Stimulated activated CD8-positive, alpha-beta memory T cell treated with anti-CD3 and anti-CD28 coated beads, Interleukin-7, amount 100 ng/mL, for 24 hours (primary cell): ENCODE measurements at regions not wholly inside any gene's neighbourhood (a gene's known extent, or its start where the extent isn't known, plus 50 kb on each side); places are given as distances from the start of the nearest gene placed in this dataset.
"Not testable (repeated sequence)": the region's sequence is repeated elsewhere in the genome, so short reads cannot be mapped to it uniquely, and the experiment has no call there.

ENCODE experiments used
- DNase-seq: peaks from one replicate; pipeline ENCODE4 v3.0.0-alpha.2; 2020; ENCODE audit warnings: low read depth

DNA sequence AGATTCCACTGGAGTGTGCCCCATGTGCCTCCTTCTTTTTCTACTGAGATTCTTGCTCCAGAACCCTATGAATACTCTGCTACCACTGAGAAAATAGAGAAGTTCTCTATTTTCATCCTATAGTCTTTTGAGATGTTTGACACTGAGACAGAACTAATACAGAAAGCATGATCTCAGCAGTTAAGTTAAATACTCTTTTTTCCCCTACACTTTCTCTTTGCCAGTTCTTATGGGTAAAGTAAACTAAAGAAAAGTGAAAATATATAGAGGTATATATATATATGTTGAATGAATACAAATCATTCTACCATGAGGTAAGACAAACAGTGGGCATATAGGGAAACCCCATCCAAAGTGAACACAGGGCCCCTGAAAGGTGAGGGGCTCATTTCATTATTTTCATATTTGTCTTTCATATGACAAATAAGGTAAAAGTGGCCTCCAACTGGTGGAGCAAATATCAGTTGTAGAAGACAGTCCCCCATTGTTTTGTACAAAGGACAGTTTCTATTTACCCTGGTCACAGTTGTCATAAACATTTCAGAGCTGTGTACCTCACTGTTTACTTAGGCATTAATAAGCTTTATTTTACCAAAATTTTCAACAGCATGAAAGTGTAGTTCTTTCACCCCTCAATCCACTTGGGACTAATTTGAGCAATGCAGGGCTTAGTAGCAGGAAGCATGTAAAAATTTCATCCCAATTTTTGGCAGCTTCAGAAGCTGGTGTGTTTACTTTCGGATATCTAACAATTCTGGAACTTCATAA is 188.3 kb upstream of the MARCKS start:
- no peak for DNase-seq

DNA sequence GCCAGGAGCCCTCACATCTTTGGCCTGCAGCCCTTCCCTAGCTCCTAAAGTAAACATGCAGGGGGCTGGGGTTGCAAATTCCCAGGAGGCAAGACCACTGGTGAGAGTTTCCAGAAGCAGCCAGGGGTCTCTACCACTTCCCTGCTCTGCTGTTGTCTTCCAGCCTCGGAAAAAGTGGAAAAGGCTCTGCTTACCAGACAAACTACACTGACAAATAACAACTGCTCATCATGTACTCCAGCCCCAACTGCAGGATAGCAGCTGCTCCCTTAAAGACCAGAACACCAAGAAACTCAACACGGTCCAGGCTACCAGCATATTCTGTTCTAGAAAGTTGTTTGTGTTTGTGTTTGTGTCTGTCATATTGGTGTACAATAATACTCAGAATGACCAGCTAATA is 187.5 kb upstream of the MARCKS start:
- DNase-seq, result no peak

DNA sequence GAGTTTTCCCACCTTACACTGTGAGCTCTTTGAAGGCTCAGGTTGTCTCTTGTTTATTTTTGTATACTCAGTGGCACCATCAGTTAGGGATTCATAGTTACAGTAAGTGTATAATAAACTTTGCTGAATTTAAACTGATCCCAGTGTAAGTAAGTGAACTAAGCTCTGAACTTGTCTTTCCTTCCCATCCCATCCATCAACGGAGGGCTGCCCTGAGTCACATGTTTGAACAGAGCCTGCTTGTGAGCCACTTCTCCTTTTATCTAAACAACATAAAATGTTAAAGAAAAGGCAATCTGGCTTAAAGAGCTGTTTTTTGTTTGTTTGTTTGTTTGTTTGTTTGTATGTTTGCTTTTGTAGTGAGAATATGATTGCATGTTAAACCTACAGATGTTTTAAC is 185.7 kb upstream of the MARCKS start:
- no peak for DNase-seq

DNA sequence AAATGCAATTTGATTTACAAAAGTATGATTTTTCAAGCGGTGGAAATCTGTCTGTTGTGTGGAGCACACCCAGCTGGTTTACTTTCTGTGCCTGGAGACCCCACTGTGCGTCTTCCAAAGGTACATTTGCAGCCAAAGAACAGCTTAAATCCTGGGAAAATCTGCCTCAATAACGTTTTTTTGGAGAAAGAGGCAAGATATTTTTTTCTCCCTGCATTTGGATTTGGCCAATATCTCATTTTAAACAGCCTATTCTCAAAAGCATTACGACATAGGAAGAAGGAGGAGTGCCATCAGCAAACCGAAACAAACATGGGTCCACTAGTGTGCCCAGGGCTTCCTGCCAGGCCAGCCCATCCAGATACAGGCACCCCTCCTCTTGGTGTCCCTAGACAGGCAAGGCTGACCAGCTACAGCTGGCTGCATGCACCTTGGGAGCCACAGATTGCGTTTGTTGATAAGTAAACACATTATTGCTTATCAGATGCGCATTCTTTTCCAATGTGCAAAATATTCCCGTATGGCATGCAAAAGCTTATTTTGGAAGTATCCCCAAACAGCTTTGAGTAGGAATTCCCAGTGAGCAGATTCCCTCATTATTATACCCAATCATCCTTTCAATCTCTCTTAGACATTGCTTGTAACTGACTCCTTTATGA is 184.5 kb upstream of the MARCKS start:
- no peak for DNase-seq

DNA sequence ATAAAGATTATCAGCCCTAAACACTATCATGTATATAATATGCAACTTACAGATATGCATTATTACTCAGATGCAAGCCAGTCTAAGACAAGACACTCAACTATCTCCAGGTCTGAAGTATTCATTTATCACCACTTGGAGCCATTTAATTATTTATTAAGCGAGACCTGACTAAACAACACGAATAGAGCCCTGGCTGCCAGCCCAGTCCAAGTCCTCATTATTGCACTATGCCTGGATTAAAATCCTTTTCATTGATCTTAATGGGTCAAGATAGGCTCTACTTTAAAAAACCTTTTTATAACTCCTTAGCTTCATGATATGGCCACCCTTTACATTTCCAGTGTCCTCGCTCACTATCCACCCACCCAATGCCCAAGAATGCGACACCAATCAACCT is 183.1 kb upstream of the MARCKS start:
- DNase-seq, result no peak

DNA sequence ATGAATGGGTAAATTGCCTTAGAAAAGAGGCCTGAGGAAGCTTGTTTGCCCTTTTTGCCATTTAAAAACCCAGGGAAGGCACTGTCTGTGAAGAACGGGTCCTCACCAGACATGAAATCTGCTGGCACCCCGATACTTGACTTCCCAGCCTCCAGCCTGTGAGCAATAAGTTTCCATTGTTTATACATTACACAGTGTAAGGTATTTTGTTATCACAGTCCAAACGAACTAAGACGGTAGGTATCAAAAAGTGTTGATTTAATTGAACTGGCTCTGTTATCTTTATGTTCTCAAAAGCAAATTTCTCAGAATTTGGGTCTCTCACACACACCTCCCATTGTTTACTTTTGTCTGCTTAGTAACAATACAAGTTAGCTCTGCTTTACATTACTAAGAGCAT is 181.1 kb upstream of the MARCKS start:
- DNase-seq, result no peak

DNA sequence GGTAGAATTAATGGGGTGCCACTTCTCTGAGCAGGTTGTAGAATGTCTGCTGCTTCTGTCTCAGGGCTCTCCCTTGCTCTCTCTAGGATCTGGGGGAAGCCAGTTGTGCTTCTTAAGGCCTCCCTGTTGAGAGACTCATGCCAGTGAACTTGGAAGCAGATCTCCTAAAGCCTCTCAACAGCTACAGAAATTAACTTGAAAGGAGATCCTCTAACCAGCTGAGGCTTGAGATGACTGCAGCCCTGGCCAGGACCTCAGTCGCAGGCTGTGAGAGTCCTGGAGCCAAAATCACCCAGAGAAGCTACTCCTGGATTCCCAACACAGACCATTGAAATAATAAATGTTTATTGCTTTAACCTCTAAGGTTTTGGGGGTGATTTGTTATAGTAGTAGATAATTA is 180.2 kb upstream of the MARCKS start:
- no peak for DNase-seq

DNA sequence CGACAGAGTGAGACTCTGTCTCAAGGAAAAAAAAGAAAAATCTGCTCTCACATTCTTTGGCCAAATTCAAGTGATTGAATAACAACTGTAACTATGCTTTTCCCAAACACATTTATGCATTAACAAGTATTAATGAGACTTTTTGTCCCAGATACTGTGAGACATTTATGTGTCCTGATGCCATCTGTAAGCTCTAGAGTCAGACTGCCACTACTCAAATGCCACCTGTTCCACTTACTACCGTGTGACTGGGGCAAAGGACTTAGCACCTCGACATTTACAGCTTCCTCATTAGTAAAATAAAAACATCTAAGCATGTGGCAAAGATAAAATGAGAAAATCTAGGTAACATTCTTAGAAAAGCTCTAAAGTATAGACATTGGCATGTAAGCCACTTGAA is 178.1 kb upstream of the MARCKS start:
- DNase-seq, result no peak

DNA sequence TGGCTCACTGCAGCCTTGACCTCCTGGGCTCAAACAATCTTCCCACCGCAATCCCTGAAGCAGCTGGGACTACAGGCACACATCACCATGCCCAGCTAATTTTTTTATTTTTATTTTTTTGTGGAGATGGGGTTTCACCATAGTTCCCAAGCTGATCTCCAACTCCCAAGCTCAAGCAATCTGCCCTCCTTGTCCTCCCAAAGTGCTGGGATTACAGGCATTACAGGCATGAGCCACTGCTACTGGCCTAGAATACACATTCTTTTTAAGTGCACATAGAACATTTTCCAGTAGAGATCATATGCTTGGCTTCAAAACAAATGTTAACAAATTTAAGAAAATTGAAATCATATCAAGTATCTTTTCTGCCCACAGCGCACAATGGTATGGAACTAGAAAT is 176.8 kb upstream of the MARCKS start:
- no peak for DNase-seq

DNA sequence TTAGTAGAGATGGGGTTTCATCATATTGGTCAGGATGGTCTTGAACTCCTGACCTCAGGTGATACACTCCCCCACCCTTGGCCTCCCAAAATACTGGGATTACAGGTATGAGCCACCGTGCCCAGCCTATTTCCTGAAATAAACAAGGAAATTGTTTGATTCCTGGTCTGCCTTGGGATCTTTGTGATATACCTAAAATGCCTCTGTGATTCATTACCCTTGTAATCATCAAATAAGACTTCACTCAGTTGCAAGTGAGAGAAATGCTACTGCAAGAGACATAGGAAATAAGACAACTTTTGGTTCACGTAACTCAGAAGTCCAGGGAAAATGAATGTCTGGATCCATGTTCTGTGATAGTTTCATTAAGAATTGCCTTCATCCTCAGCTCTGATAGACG is 173.2 kb upstream of the MARCKS start:
- DNase-seq, result no peak

DNA sequence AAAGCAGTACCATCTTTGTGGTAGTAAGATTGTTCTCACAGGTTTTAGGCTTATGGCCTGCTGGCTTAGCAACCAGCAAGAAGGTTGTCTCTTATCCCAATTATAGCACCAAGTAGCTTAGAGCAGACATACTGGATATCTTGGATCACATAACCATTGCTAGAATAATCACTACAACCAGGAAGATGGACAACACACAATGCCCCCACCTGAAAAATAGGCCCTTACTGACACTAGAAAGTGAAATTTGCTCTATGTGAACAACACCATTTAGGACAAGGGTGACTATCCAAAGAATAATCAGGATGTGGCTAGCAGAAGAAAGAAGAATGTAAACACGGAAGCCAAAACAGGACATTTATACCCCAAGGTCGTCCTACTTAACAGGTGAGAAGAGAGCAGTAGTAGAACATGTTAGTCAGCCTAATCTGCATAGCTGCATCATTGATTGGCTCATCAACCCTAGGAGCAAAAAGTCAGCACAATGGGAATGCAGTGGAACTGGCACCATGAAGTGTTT is 172.7 kb upstream of the MARCKS start:
- DNase-seq, result no peak

DNA sequence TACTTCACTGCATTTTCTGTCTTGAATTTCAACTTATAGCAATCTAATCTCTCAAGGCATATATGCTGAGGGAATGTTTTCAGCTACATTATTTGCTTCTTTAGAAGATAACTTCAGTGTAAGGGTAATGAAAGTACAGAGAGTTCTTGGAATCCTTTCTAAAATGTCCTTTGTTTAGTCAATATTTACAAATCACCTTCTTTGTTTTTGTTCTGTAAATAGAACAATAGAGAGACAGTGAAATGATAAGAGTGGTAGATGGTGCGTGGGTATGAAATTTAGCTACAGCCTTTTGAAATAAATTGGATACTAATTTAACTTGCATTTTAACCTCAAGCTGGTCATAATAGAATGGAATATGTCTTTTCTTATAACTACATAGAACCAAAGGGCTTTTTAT is 171.1 kb upstream of the MARCKS start:
- DNase-seq, result no peak

DNA sequence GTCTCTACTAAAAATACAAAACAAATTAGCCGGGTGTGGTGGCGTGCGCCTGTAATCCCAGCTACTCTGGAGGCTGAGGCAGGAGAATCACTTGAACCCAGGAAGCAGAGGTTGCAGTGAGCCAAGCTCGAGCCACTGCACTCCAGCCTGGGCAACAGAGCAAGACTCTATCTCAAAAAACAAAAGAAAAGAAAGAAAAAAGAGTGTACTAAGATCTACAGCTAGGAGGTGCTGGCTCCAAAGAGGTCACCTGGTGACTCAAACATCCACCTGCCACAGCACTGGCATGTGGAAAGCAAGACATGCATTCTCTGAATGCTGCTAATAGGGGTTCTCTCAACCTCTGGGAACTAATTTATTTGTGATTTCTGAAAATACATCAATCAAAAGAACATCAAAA is 167.5 kb upstream of the MARCKS start:
- not testable (repeated sequence) for DNase-seq

DNA sequence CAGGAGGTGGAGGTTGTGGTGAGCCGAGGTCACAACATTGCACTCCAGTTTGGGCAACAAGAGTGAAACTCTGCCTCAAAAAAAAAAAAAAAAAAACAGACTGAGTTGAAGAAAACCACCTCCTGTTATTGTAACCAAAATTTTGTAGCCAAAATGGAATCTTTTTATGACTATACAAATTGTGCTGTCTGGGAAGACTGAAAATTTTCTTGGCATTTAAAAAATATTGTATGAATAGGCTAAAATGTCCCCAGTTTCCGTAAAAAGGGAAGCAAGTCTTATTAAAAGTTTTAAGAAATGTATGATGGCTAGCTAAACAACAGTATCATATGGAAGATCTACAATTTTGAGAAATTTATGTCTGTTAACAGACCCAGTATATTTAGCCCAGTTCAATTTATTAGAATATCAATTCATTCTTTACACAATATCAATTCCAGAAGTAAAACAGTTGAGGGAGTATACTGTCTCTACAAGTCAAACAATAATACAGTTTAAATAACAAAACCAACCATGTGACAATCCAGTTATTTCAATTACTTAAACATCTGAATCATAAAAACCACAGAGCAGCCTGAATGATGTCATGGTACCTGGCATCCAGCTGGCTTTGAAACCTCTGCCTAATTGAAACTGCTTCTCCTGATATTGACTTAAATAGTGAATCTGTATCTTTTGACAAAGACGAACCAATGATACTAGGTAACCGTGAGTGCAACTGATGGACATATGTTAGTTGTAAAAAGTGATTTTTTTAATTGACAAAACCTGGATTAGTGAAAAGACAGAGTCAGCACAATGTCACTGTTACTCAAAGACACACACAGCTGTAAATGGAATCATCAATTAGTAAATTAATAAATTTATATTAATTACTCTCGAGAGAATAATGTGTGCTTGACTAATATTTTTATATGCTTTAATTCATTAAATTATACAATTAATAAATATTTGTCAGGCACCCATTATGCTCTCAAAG is 166.6 kb upstream of the MARCKS start:
- DNase-seq, result no peak

DNA sequence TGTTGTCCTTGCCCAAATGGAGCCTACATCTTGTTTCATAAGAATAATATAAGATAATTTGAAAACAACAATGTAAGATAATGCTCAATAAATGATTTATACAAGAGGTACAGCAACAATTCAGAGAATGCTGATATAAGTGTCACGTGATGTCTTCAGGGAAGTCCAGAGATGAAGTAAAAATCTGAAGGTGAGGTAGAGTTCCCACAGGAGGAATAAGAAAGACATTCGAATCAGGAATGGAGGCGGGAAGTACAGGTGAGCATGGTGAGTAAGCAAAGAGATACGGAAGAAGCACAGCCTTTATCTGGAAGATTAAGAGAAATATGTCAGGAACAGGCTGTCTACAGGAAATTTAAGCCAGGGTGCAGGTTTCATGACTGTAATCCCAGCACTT is 165.9 kb upstream of the MARCKS start:
- no peak for DNase-seq

DNA sequence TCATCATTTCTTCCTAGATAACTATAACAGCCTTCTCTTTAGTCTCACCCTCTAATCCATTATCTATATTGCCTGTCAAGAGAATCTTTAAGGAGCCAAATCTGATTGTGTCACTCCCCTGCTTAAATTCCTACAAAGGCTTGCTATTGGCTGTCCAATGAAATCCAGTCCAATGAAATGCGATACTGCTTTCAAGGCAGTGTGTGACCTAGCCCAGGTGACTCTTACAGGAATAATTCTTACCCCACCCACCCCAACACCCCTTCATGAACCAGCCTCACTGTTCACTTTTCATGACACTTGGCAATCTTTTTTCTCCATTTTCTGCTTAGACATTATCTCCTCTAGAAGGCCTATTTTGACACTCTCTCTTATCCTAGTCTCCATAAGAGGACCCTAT is 163.3 kb upstream of the MARCKS start:
- DNase-seq, result no peak

DNA sequence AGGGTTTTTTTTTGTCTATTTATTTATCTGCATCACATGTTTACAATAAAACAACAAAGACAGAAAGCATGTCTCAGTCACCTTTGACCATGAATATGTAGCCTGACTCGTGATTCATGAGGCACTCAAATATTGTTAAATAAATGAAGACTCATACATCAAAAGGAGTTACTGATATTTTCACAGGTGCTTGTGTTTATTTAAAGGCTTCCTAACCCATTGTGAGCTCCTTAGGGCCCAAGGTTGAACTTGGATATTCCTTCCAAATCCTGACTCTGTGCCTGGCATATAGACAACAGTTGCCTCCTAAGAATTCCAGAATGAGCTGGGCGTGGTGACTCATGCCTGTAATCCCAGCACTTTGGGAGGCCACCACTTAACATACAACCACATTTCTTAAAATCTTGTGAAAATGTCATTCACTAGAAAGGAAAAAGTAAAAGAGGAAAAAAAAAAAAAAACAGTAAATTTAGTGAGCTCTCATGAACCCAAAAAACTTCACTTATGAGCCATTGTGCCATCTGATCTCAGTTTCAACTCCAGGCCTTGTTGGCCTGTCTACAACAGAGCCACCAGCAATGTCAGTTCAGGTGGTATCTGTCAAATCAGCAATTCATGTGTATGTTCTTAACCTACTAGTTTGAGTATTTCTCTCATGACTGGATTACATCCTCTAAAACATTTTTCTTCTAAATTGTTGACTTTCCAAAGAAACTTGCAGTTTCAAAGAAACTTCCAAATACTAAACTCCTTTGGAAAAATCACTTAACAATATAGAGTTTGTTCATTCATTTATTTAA is 162.7 kb upstream of the MARCKS start:
- DNase-seq, result no peak

DNA sequence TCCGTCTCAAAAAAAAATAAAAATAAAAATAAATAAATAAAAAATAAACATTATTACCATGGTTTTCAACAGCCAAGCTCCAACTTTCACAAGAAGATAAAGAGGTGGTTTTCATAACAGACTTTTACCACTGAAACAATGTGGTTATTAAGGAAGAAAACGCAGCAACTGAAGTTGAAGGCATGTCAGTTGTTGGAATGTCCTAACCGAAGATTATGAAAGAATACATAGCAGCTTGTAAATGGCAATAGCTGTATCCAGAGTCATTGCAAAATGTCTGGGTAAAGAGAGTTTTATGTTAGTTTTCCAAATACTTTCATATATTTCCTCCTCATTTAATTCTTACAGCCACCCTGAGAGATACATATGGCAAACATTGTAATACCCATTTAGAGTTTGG is 161.6 kb upstream of the MARCKS start:
- no peak for DNase-seq

DNA sequence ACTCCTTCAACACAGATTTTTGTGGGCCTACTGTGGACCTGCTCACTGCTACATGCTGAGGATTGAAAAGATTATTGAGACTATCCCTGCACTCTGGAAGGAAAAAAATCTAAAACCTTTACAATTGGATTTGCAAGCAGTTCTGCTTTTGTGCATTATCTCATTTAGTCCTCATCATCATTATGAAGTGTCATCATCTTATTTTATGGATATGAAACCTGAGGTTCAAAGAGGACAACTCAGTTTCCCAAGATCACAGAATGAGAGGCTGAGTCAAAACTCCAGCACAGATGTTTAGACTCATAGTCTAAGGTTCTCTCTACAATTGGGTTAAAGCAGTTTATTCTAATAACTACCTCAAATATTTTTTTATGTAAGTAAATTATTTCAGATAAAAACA is 160.2 kb upstream of the MARCKS start:
- no peak for DNase-seq

DNA sequence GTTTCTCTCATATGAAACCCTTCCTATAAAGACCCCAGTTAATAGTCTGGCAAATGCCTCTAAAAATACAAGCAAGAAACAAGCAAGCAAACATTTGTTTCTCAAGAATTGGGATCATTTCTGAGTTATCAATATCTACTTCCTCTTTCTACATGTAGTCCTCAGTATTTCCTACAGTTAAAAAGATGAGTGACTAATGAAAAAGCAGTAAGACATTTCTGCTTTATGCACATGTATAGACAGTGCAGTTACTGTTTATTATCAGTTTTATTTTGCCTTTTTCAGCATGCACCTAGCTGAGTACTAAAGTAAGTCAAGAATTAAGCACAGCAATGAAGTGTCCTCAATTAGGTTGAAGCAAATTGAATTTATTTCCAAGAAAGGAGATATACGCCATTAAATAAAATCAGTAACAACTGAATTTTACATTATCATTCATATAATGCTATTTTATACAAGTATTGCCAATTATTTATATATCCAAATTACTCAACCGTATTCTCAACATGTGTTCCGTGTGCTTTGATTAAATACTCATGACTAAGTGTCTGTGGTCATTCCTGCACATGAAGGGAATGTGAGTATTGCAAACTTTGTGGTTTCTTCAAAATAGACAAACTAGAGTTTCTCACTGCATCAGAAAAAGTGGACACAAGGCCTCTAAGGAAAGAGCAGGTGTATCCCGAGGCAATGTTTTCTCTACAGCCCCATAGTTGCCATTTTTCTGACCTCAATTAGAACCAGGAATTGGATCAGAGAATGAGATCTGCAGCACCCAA is 159.3 kb upstream of the MARCKS start:
- DNase-seq, result no peak

DNA sequence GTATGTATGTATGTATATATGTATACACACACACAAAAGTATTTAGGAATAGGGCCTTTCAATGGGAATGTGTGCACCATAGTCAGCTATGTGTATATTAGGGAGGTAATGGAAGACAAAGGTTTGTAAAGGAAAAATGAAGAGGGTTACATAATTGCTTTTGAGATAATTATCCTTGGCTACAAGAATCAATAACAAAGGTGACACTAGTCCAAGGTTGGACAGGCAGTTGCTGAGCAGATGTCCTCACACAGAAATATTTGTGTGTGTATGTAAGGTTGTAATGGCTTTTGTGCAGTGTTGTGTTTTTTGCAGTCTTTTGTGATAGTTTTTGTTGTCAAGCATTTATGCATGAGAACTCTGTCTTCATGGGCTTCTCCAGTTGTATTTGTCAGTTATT is 157.9 kb upstream of the MARCKS start:
- DNase-seq, result no peak
